Central memory CD8-positive, alpha-beta T cell (primary cell): ENCODE measurements at regions not wholly inside any gene's neighbourhood (a gene's known extent, or its start where the extent isn't known, plus 50 kb on each side); places are given as distances from the start of the nearest gene placed in this dataset.

Experiments
- ATAC-seq: fragments of 150-1000 bp; cut with Tn5 transposase; replicated peaks from 2 replicates; pipeline ENCODE4 v1.10.0; 2022; ENCODE audit warnings: mild to moderate bottlenecking, moderate FRiP score, moderate number of reproducible peaks; ENCODE audit not compliant: poor library complexity, severe bottlenecking; ENCODE audit errors: extremely low read depth
- DNase-seq, 2 donors: peaks; one replicate each; pipeline ENCODE4 v3.0.0; 2021; ENCODE audit warnings: low spot score in 2 of 2
- H3K27ac Mint-ChIP-seq: one replicate; pipeline ENCODE4 v1.8.0; 2022; ENCODE audit warnings: low read depth, mild to moderate bottlenecking, moderate library complexity, mixed read lengths
- H3K27me3 Mint-ChIP-seq: one replicate; pipeline ENCODE4 v1.8.0; 2022; ENCODE audit warnings: mixed read lengths
- H3K36me3 Mint-ChIP-seq: one replicate; pipeline ENCODE4 v1.8.0; 2022; ENCODE audit warnings: mild to moderate bottlenecking, moderate library complexity, mixed read lengths; ENCODE audit not compliant: insufficient read depth
- H3K4me1 Mint-ChIP-seq: one replicate; pipeline ENCODE4 v1.8.0; 2022; ENCODE audit warnings: mixed read lengths
- H3K4me3 Mint-ChIP-seq: one replicate; pipeline ENCODE4 v1.8.0; 2022; ENCODE audit warnings: mild to moderate bottlenecking, moderate library complexity, mixed read lengths
- H3K9me3 Mint-ChIP-seq: one replicate; pipeline ENCODE4 v1.8.0; 2022; ENCODE audit warnings: mixed read lengths

DNA sequence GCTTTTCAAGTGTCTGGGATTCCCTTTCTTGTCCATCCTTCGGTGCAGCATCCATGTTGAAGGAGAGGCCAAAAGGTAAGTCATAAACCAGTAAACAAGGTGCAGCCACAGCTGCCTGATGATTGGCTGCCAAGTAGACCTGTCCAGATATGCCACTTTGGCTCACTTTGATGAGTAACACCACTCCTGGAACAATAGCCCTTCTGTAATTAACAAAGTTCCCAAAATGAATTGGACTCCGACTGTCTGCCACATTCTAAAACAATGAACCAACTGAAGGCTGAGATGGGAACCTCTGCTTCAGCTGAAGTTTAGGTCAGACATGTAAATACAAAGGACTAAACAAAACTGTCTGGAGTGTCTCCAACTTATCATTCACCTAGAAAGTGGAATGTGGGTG is 82.2 kb upstream of the LGALSL start:
- ATAC-seq (no peak), DNase-seq (no peak)
- Mint-ChIP-seq H3K4me3 (no peak overlapping the region), H3K36me3 (peaks cover 10% of the 10 kb centered on the region), H3K4me1 (no peaks in the 10 kb centered on the region), H3K9me3 (no peaks in the 10 kb centered on the region), H3K27ac (no peak overlapping the region), H3K27me3 (peaks cover 15% of the 10 kb centered on the region)

DNA sequence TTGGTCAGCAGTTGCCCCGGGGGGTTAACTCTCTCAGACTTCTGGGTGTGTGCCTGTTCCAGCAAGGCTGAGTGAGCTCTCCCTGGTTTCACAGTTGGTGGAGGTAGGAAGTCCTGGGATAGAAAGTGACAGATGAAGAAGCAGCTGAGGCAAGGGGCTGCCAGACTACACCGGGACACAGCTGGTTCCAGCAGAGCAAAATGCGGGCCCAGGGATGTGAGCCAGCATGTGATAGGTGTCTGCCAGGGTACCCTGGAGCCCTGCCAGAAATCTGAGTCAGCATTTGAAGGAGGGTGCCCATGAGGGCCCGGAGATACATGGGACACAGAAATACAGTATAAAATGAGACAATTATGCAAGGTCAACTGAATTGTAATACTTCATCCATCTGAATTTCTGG is 79.3 kb upstream of the LGALSL start:
- H3K4me3 Mint-ChIP-seq: no peak overlapping the region
- no peaks in the 10 kb centered on the region for H3K4me1 Mint-ChIP-seq
- H3K36me3 Mint-ChIP-seq: peaks cover 10% of the 10 kb centered on the region
- ATAC-seq: no peak
- DNase-seq: no peak
- no peaks in the 10 kb centered on the region for H3K9me3 Mint-ChIP-seq
- H3K27me3 Mint-ChIP-seq: peaks cover 25% of the 10 kb centered on the region
- H3K27ac Mint-ChIP-seq: peak overlapping the region; percentile 29

GRCh38 chr2:64376926-64377325 is 77.0 kb upstream of the LGALSL start:
- Mint-ChIP-seq H3K4me3 (no peak overlapping the region), H3K4me1 (no peaks in the 10 kb centered on the region), H3K9me3 (no peaks in the 10 kb centered on the region), H3K27me3 (peaks cover 40% of the 10 kb centered on the region), H3K36me3 (peaks cover 10% of the 10 kb centered on the region), H3K27ac (no peak overlapping the region)
- ATAC-seq (no peak), DNase-seq (no peak)

- peaks cover 26% of the 10 kb centered on the region for H3K27me3 Mint-ChIP-seq
- H3K9me3 Mint-ChIP-seq: no peaks in the 10 kb centered on the region
- no peak overlapping the region for H3K27ac Mint-ChIP-seq
Observed at GRCh38 chr2:64379186-64379585, 74.8 kb upstream of the LGALSL start.

DNA sequence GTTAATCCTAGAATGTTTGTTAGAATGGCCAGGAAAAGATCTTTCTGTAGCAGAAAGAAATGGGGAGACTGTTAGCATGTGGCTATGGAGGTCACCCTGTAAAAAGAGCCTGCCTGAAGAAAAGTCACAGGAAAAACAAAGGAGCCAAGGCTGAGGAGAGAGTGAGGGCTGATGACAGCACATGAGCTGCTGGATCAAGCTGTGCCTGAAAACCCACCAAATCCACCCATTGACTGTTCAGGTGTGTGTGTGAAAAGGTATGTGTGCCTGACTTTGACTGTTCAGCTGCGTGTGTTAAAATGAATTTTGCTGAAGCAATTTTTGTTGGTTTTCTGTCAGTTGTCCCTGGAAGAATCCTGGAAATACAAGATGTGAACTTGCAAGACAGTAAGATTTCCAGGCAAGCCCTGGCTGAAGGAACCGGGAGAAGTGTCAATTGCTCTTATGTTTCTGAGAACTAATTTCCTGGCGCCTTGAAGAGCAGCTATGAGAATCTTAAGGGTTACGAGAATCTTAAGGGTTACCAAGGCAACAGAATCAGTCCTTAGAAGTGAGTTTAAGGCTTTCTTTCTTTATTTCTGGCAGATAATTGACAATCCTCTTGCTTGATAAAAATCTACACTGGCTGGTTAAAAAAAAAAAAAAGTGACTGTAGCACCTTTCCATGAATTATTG is 73.0 kb upstream of the LGALSL start:
- no peak overlapping the region for H3K4me3 Mint-ChIP-seq
- no peak for DNase-seq
- no peak for ATAC-seq
- peaks cover 25% of the 10 kb centered on the region for H3K27me3 Mint-ChIP-seq
- no peaks in the 10 kb centered on the region for H3K4me1 Mint-ChIP-seq
- H3K9me3 Mint-ChIP-seq: no peaks in the 10 kb centered on the region
- H3K27ac Mint-ChIP-seq: no peak overlapping the region
- H3K36me3 Mint-ChIP-seq: no peaks in the 10 kb centered on the region

More at GRCh38 chr2:64379186-64379585, 74.8 kb upstream of the LGALSL start:
- no peak for DNase-seq
- Mint-ChIP-seq H3K36me3 (peaks cover 7% of the 10 kb centered on the region), H3K4me3 (no peak overlapping the region), H3K4me1 (no peaks in the 10 kb centered on the region)
- ATAC-seq: no peak

GRCh38 chr2:64383016-64383591 is 70.9 kb upstream of the LGALSL start:
- Mint-ChIP-seq H3K36me3 (no peaks in the 10 kb centered on the region), H3K27ac (no peak overlapping the region), H3K9me3 (no peaks in the 10 kb centered on the region), H3K4me3 (no peak overlapping the region), H3K27me3 (peaks cover 25% of the 10 kb centered on the region), H3K4me1 (no peaks in the 10 kb centered on the region)
- no peak for ATAC-seq
- no peak for DNase-seq

- no peak for DNase-seq
- Mint-ChIP-seq H3K27me3 (peaks cover 23% of the 10 kb centered on the region), H3K27ac (no peak overlapping the region), H3K9me3 (no peaks in the 10 kb centered on the region), H3K4me3 (no peak overlapping the region), H3K36me3 (no peaks in the 10 kb centered on the region), H3K4me1 (no peaks in the 10 kb centered on the region)
- ATAC-seq: no peak
Observed at GRCh38 chr2:64383881-64384280, 70.1 kb upstream of the LGALSL start.

GRCh38 chr2:64386676-64387075 is 67.3 kb upstream of the LGALSL start:
- Mint-ChIP-seq H3K36me3 (no peaks in the 10 kb centered on the region), H3K4me3 (no peak overlapping the region), H3K9me3 (peaks cover 6% of the 10 kb centered on the region), H3K27me3 (peaks cover 5% of the 10 kb centered on the region), H3K27ac (no peak overlapping the region), H3K4me1 (no peaks in the 10 kb centered on the region)
- DNase-seq (no peak), ATAC-seq (no peak)

DNA sequence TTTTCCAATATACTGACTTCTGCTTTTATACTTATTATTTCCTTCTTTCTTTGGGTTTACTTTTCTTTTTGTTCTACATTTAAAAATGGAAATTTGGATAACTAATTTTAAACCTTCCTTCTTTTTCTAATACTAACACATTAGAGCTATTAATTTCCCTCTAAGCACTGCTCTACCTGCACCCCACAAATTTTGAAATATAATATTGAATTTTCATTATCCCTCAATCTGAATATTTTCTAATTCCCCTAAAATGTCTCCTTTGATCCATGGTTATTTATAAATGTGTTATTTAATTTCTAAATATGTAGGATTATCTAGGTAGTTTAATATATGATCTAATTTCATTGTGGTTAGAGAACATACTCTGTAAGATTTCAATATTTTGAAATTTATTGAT is 63.4 kb upstream of the LGALSL start:
- no peaks in the 10 kb centered on the region for H3K36me3 Mint-ChIP-seq
- no peak overlapping the region for H3K4me3 Mint-ChIP-seq
- no peak for ATAC-seq
- H3K4me1 Mint-ChIP-seq: no peaks in the 10 kb centered on the region
- peaks cover 17% of the 10 kb centered on the region for H3K27me3 Mint-ChIP-seq
- DNase-seq: no peak
- no peak overlapping the region for H3K27ac Mint-ChIP-seq
- H3K9me3 Mint-ChIP-seq: peaks cover 6% of the 10 kb centered on the region

GRCh38 chr2:64391424-64391823 is 62.5 kb upstream of the LGALSL start:
- ATAC-seq: no peak
- Mint-ChIP-seq H3K36me3 (no peaks in the 10 kb centered on the region), H3K9me3 (peaks cover 6% of the 10 kb centered on the region), H3K27me3 (peaks cover 20% of the 10 kb centered on the region), H3K4me1 (no peaks in the 10 kb centered on the region), H3K4me3 (no peak overlapping the region), H3K27ac (no peak overlapping the region)
- DNase-seq: no peak

GRCh38 chr2:64391940-64392339 is 62.0 kb upstream of the LGALSL start:
- Mint-ChIP-seq H3K9me3 (peaks cover 6% of the 10 kb centered on the region), H3K27ac (no peak overlapping the region), H3K27me3 (peaks cover 25% of the 10 kb centered on the region), H3K4me1 (no peaks in the 10 kb centered on the region), H3K4me3 (no peak overlapping the region), H3K36me3 (no peaks in the 10 kb centered on the region)
- ATAC-seq (no peak), DNase-seq (no peak)

DNA sequence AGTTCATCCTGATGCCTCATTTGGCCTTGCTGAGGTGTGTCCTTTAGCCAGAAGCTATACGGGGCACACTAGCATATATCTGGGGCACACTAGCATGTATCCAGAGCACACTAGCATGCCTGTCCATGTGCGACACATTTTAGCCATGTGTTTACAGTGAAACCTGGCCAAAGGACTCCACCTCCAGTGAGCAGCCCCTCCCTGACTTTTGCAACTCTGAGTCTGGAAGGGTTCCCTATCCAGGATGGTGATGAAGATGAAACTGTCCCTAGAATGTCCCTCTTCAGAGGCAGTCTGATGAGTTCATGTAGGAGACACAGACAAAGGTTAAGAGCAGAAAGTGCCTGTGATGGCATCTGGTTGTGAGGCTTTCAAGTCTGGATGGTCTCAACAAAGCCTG is 61.4 kb upstream of the LGALSL start:
- no peaks in the 10 kb centered on the region for H3K4me1 Mint-ChIP-seq
- H3K36me3 Mint-ChIP-seq: no peaks in the 10 kb centered on the region
- peaks cover 6% of the 10 kb centered on the region for H3K9me3 Mint-ChIP-seq
- no peak overlapping the region for H3K27ac Mint-ChIP-seq
- DNase-seq: no peak
- ATAC-seq: no peak
- peaks cover 28% of the 10 kb centered on the region for H3K27me3 Mint-ChIP-seq
- no peak overlapping the region for H3K4me3 Mint-ChIP-seq

- Mint-ChIP-seq H3K27me3 (peaks cover 32% of the 10 kb centered on the region), H3K36me3 (no peaks in the 10 kb centered on the region), H3K4me1 (no peaks in the 10 kb centered on the region), H3K9me3 (peaks cover 6% of the 10 kb centered on the region), H3K27ac (no peak overlapping the region), H3K4me3 (no peak overlapping the region)
- DNase-seq: no peak
- no peak for ATAC-seq
Observed at GRCh38 chr2:64393383-64394010, 60.5 kb upstream of the LGALSL start.
